ENCODE measurements at regions not wholly inside any gene's neighbourhood (a gene's known extent, or its start where the extent isn't known, plus 50 kb on each side); places are given as distances from the start of the nearest gene placed in this dataset.

DNA sequence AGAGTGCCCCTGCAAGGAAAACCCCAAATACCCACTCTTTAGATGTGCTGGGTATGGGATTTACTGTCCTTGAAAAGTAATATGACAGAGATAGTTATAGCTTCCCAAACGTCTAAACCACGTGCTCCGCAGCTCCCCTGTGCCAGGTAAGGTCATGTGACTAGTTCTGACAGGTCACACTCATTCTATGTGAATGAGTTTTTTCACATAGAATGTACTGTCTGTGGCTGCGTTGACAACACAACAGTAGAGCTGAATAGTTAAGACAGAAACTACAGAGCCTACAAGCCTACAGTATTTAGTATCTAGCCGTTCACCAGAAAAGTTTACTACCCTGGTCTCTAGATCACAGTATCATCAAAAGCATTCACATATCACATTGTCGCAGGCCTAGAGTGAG is 236.2 kb downstream of the ETS1 start:
- TF ChIP-seq, protein P1, sequence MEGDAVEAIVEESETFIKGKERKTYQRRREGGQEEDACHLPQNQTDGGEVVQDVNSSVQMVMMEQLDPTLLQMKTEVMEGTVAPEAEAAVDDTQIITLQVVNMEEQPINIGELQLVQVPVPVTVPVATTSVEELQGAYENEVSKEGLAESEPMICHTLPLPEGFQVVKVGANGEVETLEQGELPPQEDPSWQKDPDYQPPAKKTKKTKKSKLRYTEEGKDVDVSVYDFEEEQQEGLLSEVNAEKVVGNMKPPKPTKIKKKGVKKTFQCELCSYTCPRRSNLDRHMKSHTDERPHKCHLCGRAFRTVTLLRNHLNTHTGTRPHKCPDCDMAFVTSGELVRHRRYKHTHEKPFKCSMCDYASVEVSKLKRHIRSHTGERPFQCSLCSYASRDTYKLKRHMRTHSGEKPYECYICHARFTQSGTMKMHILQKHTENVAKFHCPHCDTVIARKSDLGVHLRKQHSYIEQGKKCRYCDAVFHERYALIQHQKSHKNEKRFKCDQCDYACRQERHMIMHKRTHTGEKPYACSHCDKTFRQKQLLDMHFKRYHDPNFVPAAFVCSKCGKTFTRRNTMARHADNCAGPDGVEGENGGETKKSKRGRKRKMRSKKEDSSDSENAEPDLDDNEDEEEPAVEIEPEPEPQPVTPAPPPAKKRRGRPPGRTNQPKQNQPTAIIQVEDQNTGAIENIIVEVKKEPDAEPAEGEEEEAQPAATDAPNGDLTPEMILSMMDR (IDR thresholded peaks at IDR 0.05): no peak
- no peaks in the 10 kb centered on the region for H3K36me3 Mint-ChIP-seq (ENCODE audit: low read depth)
- peaks cover 17% of the 10 kb centered on the region for H3K4me1 Mint-ChIP-seq (ENCODE audit: low read depth)
- H3K27ac Mint-ChIP-seq: no peak overlapping the region
- peaks cover 3% of the 10 kb centered on the region; the same call in 1 of the 2 replicates for H3K27me3 Mint-ChIP-seq (ENCODE audit: insufficient read depth)
- no peaks in the 10 kb centered on the region for H3K9me3 Mint-ChIP-seq
- H3K4me3 Mint-ChIP-seq: no peak overlapping the region
- DNase-seq: no peak

DNA sequence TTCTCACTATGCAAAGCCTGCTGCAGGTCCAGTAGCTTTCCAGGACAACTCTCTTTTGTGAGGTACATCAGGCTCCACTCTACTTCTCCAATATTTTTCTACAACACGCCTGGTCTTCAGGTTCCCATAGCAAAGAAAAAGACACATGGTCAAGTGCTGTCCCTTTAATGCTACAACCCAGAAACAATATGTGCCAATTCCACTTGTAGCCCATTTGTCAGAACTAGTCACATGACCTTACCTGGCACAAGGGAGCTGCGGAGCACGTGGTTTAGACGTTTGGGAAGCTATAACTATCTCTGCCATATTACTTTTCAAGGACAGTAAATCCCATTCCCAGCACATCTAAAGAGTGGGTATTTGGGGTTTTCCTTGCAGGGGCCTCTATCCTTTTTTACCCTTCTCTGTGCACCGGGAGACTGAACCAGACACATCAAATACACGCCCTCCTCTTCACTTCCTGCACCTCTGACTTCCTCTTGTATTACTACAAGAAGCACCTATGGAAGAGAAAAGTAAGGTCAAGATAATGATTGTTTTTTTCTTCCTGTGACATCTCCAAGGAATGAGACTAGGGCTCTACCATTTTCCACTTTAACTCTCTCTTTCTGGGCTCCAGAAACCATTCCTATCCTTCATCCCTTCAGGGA is 237.6 kb downstream of the ETS1 start:
- Mint-ChIP-seq H3K27ac (no peak overlapping the region), H3K4me3 (no peak overlapping the region), H3K36me3 (ENCODE audit: low read depth) (no peaks in the 10 kb centered on the region), H3K4me1 (ENCODE audit: low read depth) (peaks cover 14% of the 10 kb centered on the region), H3K27me3 (ENCODE audit: insufficient read depth) (peaks cover 3% of the 10 kb centered on the region; the same call in 1 of the 2 replicates), H3K9me3 (no peaks in the 10 kb centered on the region)
- TF ChIP-seq, protein P1 (IDR thresholded peaks at IDR 0.05): no peak
- DNase-seq: no peak

DNA sequence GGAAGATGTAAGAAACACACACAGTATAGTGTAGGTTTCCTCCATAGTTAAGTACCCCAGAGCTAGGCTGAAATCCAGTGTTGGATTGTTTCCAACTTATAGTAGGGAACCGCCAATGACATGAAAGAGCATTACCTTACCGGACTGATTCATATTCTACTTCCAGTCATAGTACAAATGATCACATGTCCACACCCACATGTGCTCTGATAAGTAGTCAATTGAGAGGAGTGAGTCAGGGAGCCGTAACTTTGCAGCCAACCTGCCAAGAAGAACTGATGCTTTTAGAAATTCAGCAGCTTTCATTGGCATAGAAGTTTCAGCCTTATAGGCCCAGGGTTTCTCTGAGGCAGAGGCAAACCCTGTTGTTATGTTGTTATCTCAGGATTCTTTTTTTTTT is 240.6 kb downstream of the ETS1 start:
- Mint-ChIP-seq H3K27me3 (ENCODE audit: insufficient read depth) (peaks cover 1% of the 10 kb centered on the region; the same call in 1 of the 2 replicates), H3K4me3 (no peak overlapping the region), H3K4me1 (ENCODE audit: low read depth) (peaks cover 19% of the 10 kb centered on the region), H3K27ac (no peak overlapping the region), H3K36me3 (ENCODE audit: low read depth) (no peaks in the 10 kb centered on the region), H3K9me3 (no peaks in the 10 kb centered on the region)
- DNase-seq: no peak
- TF ChIP-seq, protein P1 (IDR thresholded peaks at IDR 0.05): no peak

DNA sequence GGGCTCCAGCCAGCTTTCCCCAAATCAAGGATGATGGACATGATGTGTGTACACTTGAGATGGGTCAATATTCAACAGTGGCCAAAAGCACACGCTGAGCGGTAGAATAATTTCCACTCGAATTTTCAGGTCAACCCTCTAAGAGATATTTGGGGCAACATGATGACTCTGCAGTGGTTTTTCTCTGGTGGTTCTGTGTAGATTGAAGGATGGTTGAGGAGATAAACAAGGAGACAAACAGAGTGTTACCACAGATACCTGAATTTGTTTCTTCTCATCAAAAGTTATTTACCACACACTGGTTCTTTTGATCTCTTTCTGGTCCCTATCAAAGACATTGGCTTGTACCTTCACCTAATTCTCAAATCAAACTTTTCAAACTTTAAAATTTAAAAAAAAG is 242.0 kb downstream of the ETS1 start:
- no peak for DNase-seq
- TF ChIP-seq, protein P1 (IDR thresholded peaks at IDR 0.05): no peak
- no peaks in the 10 kb centered on the region for H3K9me3 Mint-ChIP-seq
- H3K27ac Mint-ChIP-seq: no peak overlapping the region
- no peaks in the 10 kb centered on the region for H3K36me3 Mint-ChIP-seq (ENCODE audit: low read depth)
- H3K4me1 Mint-ChIP-seq (ENCODE audit: low read depth): peaks cover 24% of the 10 kb centered on the region
- peaks cover 1% of the 10 kb centered on the region; the same call in 1 of the 2 replicates for H3K27me3 Mint-ChIP-seq (ENCODE audit: insufficient read depth)
- H3K4me3 Mint-ChIP-seq: no peak overlapping the region

DNA sequence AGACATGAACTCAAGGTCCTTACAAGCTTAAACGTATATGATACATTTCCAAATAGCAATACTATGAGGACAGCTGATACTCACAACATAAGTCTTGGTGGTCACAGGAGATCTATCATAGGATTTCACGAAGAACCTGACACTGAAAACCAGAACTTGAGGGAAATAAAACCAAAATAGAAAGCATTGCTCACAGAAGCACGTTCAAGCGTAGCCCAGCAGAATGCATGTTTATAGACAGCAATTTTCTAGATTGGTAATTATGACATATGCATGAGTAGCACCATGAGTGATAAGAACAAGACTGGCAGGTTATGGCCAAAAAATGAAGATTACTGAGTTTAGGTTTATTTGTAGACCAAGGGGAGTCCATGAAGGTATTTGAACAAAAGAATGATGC is 243.5 kb downstream of the ETS1 start:
- Mint-ChIP-seq H3K36me3 (ENCODE audit: low read depth) (no peaks in the 10 kb centered on the region), H3K4me3 (no peak overlapping the region), H3K27ac (no peak overlapping the region), H3K9me3 (no peaks in the 10 kb centered on the region), H3K4me1 (ENCODE audit: low read depth) (peaks cover 24% of the 10 kb centered on the region), H3K27me3 (ENCODE audit: insufficient read depth) (no peaks in the 10 kb centered on the region)
- DNase-seq: no peak
- TF ChIP-seq, protein P1 (IDR thresholded peaks at IDR 0.05): no peak
